Right renal cortex interstitium (tissue), 3 donors: ENCODE measurements at regions not wholly inside any gene's neighbourhood (a gene's known extent, or its start where the extent isn't known, plus 50 kb on each side); places are given as distances from the start of the nearest gene placed in this dataset.

Source experiments
- DNase-seq, 3 donors: peaks; one replicate each; pipeline ENCODE4 v3.0.0-alpha.2; 2013; ENCODE audit warnings: low read depth in 3 of 3, low spot score in 2 of 3

DNA sequence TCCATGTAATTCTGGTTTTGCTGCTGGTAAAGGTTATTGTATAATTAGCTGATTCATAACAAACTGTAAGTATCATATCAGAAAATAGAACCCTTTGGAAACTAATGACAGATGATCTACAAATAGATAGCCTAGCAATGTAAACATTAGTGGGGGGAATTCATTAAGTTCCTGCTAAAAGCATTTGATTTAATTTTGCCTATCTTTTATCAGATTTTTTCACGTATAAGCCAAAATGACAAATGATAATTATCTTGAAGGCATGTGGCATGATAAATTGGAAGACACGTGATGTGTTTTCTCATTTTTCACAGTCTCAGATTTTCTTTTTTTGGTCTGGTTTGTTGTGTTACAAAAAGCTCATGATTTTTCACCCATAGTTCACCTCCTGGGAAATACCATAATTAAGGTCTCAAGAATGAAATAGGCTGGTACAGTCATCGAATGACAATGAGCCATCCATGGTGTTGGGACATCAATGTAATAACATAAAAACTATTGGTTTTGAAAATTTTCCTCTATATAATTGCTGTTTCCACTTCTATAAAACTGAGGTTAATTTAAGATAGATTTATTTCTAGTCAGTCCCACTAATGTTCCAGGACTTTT is 325.9 kb upstream of the TBL1XR1 start:
- DNase-seq, result no peak

DNA sequence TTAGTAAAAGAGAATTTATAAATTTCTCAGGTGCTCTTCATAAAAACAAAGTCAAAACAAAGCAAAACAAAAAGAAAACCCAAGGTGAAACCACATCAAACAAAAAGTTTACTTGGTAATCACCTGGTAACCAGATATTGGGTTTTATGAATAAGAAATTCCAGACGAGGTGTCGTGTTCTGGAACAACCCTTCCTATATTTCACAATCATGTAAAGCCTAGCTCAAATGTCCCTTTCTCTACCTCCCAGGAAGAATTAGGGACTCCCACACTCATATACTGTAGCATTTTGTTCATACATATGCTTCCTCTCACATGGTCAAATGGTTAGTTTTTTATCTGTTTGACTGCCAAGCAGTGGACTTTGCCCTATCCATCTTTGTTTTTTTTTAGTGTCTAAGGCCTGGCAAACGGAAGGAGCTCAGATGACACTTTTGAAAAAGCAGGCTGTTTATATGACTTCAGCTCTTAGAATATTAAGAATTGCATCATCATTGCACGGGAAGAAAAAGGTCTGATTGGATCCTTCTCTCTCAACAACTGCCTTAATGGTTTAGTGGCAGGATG is 326.7 kb upstream of the TBL1XR1 start:
- no peak for DNase-seq

DNA sequence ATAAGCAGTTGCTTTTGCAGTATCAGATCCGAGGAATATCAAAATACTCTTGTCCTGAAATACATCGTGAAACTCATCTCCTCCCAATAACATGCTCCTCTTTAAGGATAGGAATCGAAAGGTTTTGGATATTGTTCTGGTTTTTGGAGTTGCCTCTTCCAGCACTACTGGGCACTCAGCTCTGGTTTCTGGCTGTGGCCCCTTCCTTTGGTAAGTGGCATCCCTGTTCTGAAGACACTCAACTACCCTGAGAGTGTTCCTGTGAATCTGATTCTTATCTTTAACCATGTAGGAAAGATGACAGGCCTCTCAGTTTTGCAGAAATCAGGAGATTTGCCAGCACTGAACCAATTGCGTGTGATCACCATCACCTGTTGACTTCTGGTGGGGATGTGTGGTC is 327.5 kb upstream of the TBL1XR1 start:
- DNase-seq, result no peak

GRCh38 chr3:177525414-177525813 is 328.1 kb upstream of the TBL1XR1 start:
- no peak for DNase-seq

- DNase-seq, result no peak
These were observed 328.9 kb upstream of the TBL1XR1 start for GRCh38 chr3:177525987-177526712.

GRCh38 chr3:177527182-177527581 is 329.9 kb upstream of the TBL1XR1 start:
- no peak for DNase-seq

- no peak for DNase-seq
These were observed 331.2 kb upstream of the TBL1XR1 start for GRCh38 chr3:177528306-177529070.

DNA sequence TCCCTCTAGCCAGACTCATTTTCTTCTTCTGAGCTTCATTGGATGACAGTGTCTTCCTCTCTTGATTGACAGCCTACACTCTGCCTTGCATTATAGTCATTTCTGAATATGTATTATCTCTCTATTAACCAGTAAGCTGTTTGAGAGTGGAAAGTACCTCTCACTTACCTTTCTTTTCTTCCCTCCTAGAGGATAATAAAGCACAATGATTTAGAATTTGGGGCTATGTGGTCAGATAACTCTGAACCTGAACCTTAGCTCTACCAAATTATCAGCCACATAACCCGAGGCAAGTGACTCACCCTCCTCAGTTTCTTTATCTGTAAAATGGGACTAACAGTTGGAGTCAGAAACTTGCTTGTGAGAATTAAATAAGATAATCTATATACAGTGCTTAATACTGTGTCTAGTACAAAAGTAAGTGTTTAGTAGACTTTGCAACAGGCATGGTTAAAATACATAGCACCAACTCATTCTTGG is 331.8 kb upstream of the TBL1XR1 start:
- DNase-seq, result no peak

DNA sequence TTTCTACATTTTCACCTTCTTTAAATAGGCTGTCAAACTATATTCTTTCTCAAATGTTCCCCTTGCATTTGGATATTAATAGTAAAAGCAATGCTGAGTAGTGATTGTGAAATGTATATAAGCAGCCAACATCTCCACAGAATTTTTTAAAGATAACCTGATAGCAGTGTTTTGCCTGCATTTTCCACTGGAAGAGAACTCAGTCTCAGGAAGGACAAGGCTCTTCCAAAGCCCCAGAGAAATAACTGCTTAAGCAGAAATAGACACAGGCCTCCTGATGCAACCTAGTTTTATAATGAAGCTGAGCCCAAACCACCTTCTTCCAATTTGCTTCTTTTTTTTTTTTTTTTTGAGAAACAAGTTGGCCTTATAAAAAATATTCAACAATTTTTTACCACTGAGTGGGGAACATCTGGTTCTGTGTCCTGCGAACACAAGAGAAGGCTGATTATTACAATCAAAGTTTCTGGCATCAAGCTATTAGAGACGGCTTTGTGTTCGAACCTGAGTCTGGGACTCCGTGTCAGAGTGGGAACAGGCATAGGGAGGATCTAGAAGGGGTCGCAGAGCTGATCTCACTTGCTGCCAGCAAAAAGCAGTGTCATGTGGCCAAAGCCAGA is 332.5 kb upstream of the TBL1XR1 start:
- DNase-seq, result no peak

DNA sequence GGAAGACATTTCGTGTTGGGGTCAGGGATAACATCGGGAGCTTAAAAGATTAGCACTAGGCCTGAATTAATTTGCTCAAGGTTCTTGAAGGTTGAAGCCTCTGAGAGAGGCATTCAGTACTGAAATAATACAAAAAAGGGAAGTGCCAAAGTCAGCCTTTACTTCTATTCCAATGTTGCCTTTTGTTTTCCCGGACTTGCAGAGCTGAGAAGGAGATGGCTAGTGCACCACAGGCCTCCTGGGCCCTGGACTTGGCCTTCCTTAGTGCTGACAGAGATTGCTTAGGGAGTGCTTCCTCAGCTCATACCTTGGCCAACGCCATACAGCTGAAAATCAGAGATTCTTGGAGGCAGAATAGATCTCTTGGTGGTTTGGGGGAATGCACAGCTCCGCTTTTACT is 333.6 kb upstream of the TBL1XR1 start:
- DNase-seq, result no peak

DNA sequence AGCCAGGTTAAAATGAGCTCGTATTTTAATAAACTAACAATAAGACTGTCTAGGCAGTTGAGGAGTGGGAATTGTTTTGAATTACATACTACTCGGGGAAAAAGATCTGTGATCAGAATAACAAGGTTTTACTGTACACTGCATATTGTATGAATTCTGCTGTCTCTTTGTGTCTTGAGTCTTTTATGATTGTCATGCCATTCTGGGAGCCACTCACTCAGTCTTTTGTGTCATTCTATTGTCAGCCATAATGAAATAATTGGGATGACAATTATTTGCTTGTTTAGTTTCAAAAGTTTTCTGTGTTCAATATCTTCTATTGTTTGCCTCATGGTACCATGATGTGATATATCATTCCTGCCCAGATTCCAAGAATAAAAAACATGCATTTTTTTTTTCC is 339.6 kb upstream of the TBL1XR1 start:
- DNase-seq, result no peak

DNA sequence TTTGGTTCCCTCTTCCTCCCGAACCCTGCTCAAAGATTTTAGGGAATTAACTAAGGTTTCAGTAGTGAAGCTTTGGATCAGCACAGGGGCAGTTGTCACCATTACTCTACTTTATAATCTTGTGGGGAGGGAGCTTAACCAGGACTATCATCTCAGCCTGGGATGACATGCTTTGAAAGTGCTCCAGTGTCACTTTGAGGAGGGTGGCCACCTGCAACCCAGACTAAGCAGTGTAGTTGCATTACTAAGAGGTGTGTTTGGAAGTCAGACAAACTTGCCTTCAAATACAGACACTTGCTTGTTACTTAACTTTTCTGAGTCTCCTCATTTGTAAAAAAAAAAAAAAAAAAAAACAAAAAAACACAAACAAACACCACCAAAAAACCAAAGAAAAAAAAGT is 340.3 kb upstream of the TBL1XR1 start:
- DNase-seq, result no peak

DNA sequence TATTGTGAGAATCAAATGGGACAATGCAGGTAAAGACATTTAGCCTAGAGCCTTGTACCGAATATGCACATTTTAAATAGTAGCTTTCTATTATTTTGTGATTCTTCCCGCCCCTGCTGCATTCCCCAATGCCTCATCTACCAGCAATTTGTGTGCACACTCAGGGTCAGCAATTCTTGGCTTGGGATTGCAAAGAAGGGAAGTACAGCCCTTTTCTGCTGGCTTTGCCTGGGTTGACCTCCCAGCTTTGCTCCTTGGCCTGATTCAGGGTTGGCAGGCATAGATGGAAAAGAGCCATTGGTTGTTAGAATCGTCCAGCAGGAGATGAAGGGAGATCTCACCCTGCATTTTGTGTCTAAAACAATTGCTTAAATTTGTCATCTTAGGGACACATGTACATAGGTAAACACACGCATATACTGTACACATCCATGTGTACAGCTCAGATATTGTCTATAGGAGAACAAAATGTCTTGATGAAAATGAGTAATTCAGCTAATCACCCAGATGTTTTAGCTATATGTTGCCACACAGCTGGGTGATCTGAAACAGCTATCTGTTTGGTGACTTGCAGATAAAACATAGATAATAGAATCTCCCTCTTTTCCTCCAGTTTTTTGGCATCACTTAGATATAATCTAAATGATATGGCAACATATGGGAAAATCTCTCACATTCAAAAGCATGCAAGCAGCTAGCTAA is 340.9 kb upstream of the TBL1XR1 start:
- DNase-seq, result no peak

DNA sequence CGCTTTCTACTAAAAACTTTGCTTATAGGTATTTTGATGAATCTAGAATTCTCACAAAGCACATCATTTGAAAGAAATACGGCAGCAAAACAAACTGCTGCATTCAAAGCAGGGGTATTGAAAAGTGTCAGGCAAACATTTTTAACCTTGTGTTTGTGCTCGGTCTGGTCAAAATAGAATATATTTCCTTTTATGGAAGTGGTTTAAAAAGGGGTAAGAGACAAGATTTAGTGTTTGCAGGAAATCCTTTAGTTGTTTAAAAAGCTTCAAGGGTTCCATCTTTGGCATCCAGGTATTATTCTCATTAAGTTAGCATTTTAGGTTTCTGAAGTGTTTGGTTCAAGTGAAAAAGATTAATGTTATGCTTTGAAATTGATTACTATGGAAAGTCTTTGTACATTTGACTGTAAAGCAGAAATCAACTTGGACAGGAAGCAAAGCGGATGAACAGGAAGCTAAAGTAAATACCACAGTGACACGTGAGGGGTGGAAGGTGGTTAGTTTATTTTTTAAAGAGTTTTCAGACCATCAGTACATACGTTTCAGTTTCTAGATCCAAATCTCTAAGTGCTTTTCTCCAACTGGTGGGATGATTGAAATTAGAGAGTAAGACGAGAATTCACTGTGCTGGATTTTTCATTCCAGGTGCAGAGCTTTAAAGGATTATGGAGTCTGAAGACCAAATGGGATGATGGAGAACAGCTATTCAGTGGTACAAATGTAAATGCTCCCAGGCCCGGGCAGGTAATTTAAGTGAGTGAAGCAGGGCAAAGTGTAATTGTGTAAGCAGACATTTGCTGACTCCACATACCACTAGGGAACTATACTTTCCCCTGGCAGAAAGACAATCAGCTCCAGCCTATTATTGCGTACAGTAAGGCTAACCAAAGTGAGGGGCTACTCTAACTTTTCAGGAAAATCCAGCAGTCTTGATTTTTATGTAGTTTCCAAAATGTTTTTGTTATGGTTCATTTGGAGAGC is 341.8 kb upstream of the TBL1XR1 start:
- DNase-seq, result no peak

DNA sequence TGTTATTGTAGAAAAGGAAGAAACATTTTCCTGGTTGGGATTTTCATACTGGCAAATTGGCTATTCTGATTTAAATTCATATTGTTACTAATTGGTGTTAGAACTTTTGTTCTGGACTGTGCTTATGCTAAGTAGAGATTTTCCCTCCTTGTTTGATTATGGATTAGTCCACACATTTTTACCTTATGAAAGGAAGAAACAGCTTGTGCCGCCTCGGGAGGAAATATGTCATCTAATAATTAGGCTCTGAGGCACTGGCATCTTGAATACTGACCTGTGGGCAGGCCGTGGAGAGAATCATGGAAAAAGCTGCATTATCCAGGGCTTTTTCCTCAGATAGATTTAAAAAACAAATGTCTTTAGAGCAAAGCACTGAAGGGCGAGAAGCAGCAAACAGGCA is 344.3 kb upstream of the TBL1XR1 start:
- DNase-seq, result no peak

GRCh38 chr3:177545964-177546363 is 348.7 kb upstream of the TBL1XR1 start:
- no peak for DNase-seq

GRCh38 chr3:177547711-177548350 is 350.5 kb upstream of the TBL1XR1 start:
- DNase-seq, result no peak

DNA sequence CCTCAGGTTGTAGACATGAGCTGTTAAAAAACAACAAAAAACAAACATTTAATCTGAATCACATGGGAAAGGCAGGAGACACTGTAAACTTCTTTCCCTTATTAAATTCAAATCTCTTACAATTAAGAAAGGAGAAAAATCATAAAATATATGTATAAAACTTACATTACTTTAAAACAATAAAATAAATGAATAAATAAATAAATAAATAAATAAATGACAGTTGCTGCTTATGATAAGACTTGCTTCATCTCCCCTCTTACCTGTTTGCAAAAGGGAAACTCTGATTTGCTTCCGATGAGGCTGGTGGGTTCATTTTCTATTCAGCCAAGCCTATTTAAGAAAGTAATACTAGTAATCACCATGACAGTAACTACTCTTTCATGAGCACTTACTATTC is 353.4 kb upstream of the TBL1XR1 start:
- DNase-seq, result no peak

DNA sequence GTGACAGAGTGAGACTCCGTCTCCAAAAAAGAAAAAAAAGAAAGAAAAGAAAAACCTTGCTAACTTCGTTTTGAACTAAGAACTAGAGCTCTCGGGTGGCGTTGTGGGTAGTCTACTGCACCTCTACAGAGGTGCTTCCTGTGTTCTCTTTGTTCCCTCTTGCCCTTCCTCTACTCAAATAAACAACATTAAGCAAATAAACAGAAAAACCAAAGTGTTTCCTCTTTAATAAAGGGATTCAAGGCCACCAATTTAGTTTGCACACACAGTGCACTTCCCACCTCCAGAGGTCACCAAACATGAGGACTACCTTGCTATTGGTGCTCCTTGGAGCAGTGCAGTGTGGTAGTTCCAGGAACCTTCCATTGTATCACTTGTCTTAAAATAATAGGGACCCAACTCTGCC is 354.2 kb upstream of the TBL1XR1 start:
- no peak for DNase-seq
